HCT116 (cell line): ENCODE measurements at regions not wholly inside any gene's neighbourhood (a gene's known extent, or its start where the extent isn't known, plus 50 kb on each side); places are given as distances from the start of the nearest gene placed in this dataset.

Source experiments
- ATAC-seq: fragments of 200-7000 bp; cut with Tn5 transposase; 2 replicates; pipeline ENCODE4 v1.9.1; 2020; ENCODE audit warnings: mild to moderate bottlenecking, moderate library complexity
- BruUV-seq: library from RNA; stranded (reverse); fragments of 400-500 nt; replicated peaks from 2 replicates; lab custom pipeline; 2021; lab: Mats Ljungman, UMichigan
- CTCF ChIA-PET: fragments of 300-600 bp; sonication (Branson Sonifier 250); formaldehyde crosslinking; loops from one replicate; lab custom pipeline; 2021; ENCODE audit warnings: antibody characterized with exemption; lab: Charles Lee
- POLR2A ChIA-PET: fragments of 300-600, 350-600 bp; sonication (Branson Sonifier 250); formaldehyde crosslinking; loops from one replicate; lab custom pipeline; 2021; ENCODE audit warnings: antibody characterized with exemption; lab: Charles Lee
- RAD21 ChIA-PET, 2 experiments: fragments of 300-600 bp; sonication (Branson Sonifier 250); formaldehyde crosslinking; loops; one replicate each; lab custom pipeline; 2023; ENCODE audit warnings: low total read pairs in 2 of 2; ENCODE audit not compliant: uncharacterized antibody in 2 of 2, unreplicated experiment in 2 of 2, low non-redundant PET in 1 of 2; lab: Charles Lee
- DNase-seq: peaks from one replicate; pipeline ENCODE4 v3.0.0-alpha.2; 2010; ENCODE audit warnings: low read depth, low spot score
- H2AFZ ChIP-seq: fragments of 200-600 bp; shearing (Covaris generic), sonication (generic); 2 replicates; pipeline ENCODE4 v1.6.1; 2017; ENCODE audit warnings: low read depth, mixed run types, mixed read lengths, antibody characterized with exemption, low read length; ENCODE audit not compliant: poor library complexity, severe bottlenecking
- H3K27ac ChIP-seq: 2 replicates; pipeline ENCODE4 v1.5.1; 2012; ENCODE audit warnings: low read depth, low read length
- H3K27me3 ChIP-seq: fragments of 200-600 bp; sonication (generic); 2 replicates; pipeline ENCODE4 v1.6.1; 2016; ENCODE audit warnings: mixed run types, low read length, mixed read lengths; ENCODE audit not compliant: insufficient read depth
- H3K36me3 ChIP-seq, 2 experiments: fragments of 200-500 bp in 1 of 2; fragments of 200-600 bp in 1 of 2; sonication (Bioruptor generic) in 1 of 2; sonication (generic) in 1 of 2; 2 replicates each; pipeline versions ENCODE4 v1.5.1 to v1.6.1; 2014 to 2016; ENCODE audit warnings: low read length in 2 of 2, inconsistent platforms in 1 of 2, mixed read lengths in 1 of 2, mixed run types in 1 of 2; ENCODE audit not compliant: insufficient read depth in 2 of 2, control insufficient read depth in 1 of 2
- H3K4me1 ChIP-seq, 2 experiments: fragments of 200-600 bp in 1 of 2; sonication (generic) in 1 of 2; 2 replicates each; pipeline versions ENCODE4 v1.5.1 to v1.6.1; 2012 to 2017; ENCODE audit warnings: low read length in 2 of 2, inconsistent platforms in 1 of 2, mild to moderate bottlenecking in 1 of 2, mixed read lengths in 1 of 2, mixed run types in 1 of 2, moderate library complexity in 1 of 2; ENCODE audit not compliant: insufficient read depth in 2 of 2, control insufficient read depth in 1 of 2
- H3K4me2 ChIP-seq: fragments of 200-600 bp; sonication (generic); 2 replicates; pipeline ENCODE4 v1.6.1; 2017; ENCODE audit warnings: mixed run types, low read length, mixed read lengths
- H3K4me3 ChIP-seq, 2 experiments: fragments of 200-600 bp in 1 of 2; sonication (generic) in 1 of 2; replicated peaks in 1 of 2; 2 replicates each; pipeline ENCODE4 v1.5.1; 2011 to 2016; ENCODE audit warnings: low read length in 2 of 2, control low read depth in 1 of 2, low read depth in 1 of 2, mild to moderate bottlenecking in 1 of 2, mixed read lengths in 1 of 2, mixed run types in 1 of 2
- H3K79me2 ChIP-seq: fragments of 200-600 bp; sonication (generic); 2 replicates; pipeline ENCODE4 v1.6.1; 2017; ENCODE audit warnings: mild to moderate bottlenecking, mixed run types, low read length, moderate library complexity, mixed read lengths; ENCODE audit not compliant: insufficient read depth
- H3K9ac ChIP-seq: fragments of 200-600 bp; sonication (generic); 2 replicates; pipeline ENCODE4 v1.6.1; 2016; ENCODE audit warnings: low read length, mixed read lengths
- H3K9me2 ChIP-seq: fragments of 200-600 bp; sonication (generic), shearing (Covaris generic); 2 replicates; pipeline ENCODE4 v1.6.1; 2017; ENCODE audit warnings: mixed run types, mild to moderate bottlenecking, moderate library complexity; ENCODE audit not compliant: insufficient read depth
- H3K9me3 ChIP-seq, 2 experiments: fragments of 200-500 bp in 1 of 2; fragments of 200-600 bp in 1 of 2; sonication (Bioruptor generic) in 1 of 2; sonication (generic) in 1 of 2; 2 replicates each; pipeline ENCODE4 v1.6.1; 2014 to 2017; ENCODE audit warnings: low read length in 2 of 2, mixed read lengths in 2 of 2, inconsistent platforms in 1 of 2, low read depth in 1 of 2, mild to moderate bottlenecking in 1 of 2, mixed run types in 1 of 2, moderate library complexity in 1 of 2; ENCODE audit not compliant: control insufficient read depth in 1 of 2, insufficient read depth in 1 of 2
- H4K20me1 ChIP-seq: fragments of 200-600 bp; sonication (generic), shearing (Covaris generic); 2 replicates; pipeline ENCODE4 v1.6.1; 2017; ENCODE audit warnings: mixed run types, mild to moderate bottlenecking, moderate library complexity; ENCODE audit not compliant: insufficient read depth
- CEBPB ChIP-seq: IDR thresholded peaks from 2 replicates; pipeline ENCODE4 v1.6.1; 2012; ENCODE audit warnings: low read depth
- EGR1 ChIP-seq: IDR thresholded peaks from 2 replicates; pipeline ENCODE4 v1.6.1; 2012; ENCODE audit warnings: low read depth
- ELF1 ChIP-seq: IDR thresholded peaks from 2 replicates; pipeline ENCODE4 v1.6.1; 2012; ENCODE audit warnings: low read depth, borderline replicate concordance
- EZH2phosphoT487 ChIP-seq: fragments of 200-600 bp; IDR thresholded peaks from 2 replicates; pipeline ENCODE4 v1.6.1; 2018; ENCODE audit warnings: antibody characterized with exemption, borderline replicate concordance
- RAD21 ChIP-seq: IDR thresholded peaks from 2 replicates; pipeline ENCODE4 v1.6.1; 2012; ENCODE audit warnings: low read depth, mild to moderate bottlenecking
- SIN3A ChIP-seq: IDR thresholded peaks from 2 replicates; pipeline ENCODE4 v1.6.1; 2012; ENCODE audit warnings: low read depth
- SP1 ChIP-seq: IDR thresholded peaks from 2 replicates; pipeline ENCODE4 v1.6.1; 2012; ENCODE audit warnings: low read depth
- TCF7L2 ChIP-seq: IDR thresholded peaks from 2 replicates; pipeline ENCODE4 v1.7.0; 2011; ENCODE audit warnings: borderline replicate concordance, inconsistent platforms; ENCODE audit not compliant: insufficient read depth, insufficient read length; ENCODE audit errors: extremely low read depth
- YY1 ChIP-seq: IDR thresholded peaks from 2 replicates; pipeline ENCODE4 v1.6.1; 2011; ENCODE audit warnings: low read length, low read depth, moderate library complexity, mild to moderate bottlenecking; ENCODE audit not compliant: insufficient replicate concordance; ENCODE audit errors: extremely low read depth
- ZFX ChIP-seq: fragments of 450-650 bp; IDR thresholded peaks from 2 replicates; pipeline ENCODE4 v1.6.1; 2017
- ZNF274 ChIP-seq: fragments of 200-500 bp; sonication (Bioruptor generic); IDR thresholded peaks from 2 replicates; pipeline ENCODE4 v1.6.1; 2014; ENCODE audit warnings: mild to moderate bottlenecking, low read depth, low read length, inconsistent platforms
- intact Hi-C: fragments of 100-400 bp; cut with micrococcal nuclease; formaldehyde crosslinking; loops from 2 replicates; pipeline ENCODE4 v1.10.0; 2022
- TF ChIP-seq, protein P1 (sequence below): IDR thresholded peaks from 2 replicates; pipeline ENCODE4 v1.6.1; 2011; ENCODE audit warnings: mild to moderate bottlenecking, low read length, moderate library complexity; ENCODE audit not compliant: insufficient replicate concordance; ENCODE audit errors: extremely low read depth
- TF ChIP-seq, protein P2 (sequence below), 3 experiments: fragments of 200-600 bp in 1 of 3; sonication (generic) in 1 of 3; IDR thresholded peaks in 2 of 3; conservative IDR thresholded peaks in 1 of 3; 2 replicates each; pipeline ENCODE4 v1.5.1; 2012 to 2017; ENCODE audit warnings: low read depth in 2 of 3, low read length in 2 of 3, antibody characterized with exemption in 1 of 3, borderline replicate concordance in 1 of 3, control low read depth in 1 of 3, mild to moderate bottlenecking in 1 of 3, mixed read lengths in 1 of 3, mixed run types in 1 of 3, moderate library complexity in 1 of 3; ENCODE audit not compliant: insufficient read depth in 1 of 3
- TF ChIP-seq, protein P3 (sequence below): IDR thresholded peaks from 2 replicates; pipeline ENCODE4 v1.6.1; 2012

DNA sequence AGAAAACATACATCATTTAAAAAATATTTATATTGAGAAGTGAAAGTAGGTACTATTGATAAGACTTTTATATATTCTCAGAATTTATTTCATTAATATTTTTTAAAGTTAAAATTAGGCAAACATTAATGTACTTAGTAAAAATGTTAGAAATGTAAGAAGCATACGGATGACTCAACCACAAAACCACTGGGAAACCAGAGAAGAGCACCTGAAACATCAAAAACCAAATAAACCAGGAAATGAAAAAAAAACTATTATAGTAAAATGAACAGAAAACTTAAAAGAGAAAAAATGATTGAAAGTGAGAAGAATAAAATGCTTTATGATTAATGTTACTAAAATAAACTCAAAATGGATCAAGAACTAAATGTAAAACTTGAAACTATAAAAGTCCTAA is 233.2 kb upstream of the DAB2 start:
- CTCF ChIA-PET = no interaction called here
- TF ChIP-seq ZFX = no peak
- TF ChIP-seq EGR1 = no peak
- no peak for TF ChIP-seq SIN3A
- TF ChIP-seq, protein P1, sequence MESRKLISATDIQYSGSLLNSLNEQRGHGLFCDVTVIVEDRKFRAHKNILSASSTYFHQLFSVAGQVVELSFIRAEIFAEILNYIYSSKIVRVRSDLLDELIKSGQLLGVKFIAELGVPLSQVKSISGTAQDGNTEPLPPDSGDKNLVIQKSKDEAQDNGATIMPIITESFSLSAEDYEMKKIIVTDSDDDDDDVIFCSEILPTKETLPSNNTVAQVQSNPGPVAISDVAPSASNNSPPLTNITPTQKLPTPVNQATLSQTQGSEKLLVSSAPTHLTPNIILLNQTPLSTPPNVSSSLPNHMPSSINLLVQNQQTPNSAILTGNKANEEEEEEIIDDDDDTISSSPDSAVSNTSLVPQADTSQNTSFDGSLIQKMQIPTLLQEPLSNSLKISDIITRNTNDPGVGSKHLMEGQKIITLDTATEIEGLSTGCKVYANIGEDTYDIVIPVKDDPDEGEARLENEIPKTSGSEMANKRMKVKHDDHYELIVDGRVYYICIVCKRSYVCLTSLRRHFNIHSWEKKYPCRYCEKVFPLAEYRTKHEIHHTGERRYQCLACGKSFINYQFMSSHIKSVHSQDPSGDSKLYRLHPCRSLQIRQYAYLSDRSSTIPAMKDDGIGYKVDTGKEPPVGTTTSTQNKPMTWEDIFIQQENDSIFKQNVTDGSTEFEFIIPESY = no peak

DNA sequence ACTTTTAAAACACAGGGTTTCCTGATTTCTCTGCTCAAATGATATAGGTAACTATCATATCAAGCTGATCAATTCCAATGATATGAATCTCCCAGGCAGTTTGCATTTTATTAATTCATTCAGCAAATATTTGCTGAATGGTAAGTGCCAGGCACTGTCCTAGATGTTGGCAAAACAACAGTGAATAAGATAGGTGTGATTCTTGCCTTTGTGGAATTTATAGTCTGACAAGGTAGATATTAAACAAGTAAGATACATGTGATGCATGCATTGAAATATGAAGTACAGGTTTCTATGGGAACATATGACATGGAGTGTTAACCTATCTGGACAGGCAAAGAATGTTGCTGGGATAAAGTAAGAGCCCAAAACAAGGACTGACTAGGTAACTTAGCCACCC is 231.8 kb upstream of the DAB2 start:
- Histone ChIP-seq H2AFZ (no peak overlapping the region), H4K20me1 (no peaks in the 10 kb centered on the region), H3K9me2 (no peaks in the 10 kb centered on the region), H3K36me3 (no peaks in the 10 kb centered on the region), H3K9me3 (no peaks in the 10 kb centered on the region), H3K27me3 (no peaks in the 10 kb centered on the region), H3K79me2 (no peaks in the 10 kb centered on the region), H3K4me3 (no peak overlapping the region), H3K27ac (no peak overlapping the region), H3K9ac (no peak overlapping the region), H3K4me1 (no peaks in the 10 kb centered on the region), H3K4me2 (no peak overlapping the region)
- RAD21 ChIA-PET = no interaction called here
- no TSS peak for BruUV-seq
- POLR2A ChIA-PET = no interaction called here
- ATAC-seq = no peak
- intact Hi-C loops = no loop called here
- CTCF ChIA-PET = no interaction called here
- DNase-seq = no peak
- TF ChIP-seq, protein P1 = no peak
- TF ChIP-seq TCF7L2 (no peak), CEBPB (no peak), ELF1 (no peak), ZNF274 (no peak), RAD21 (no peak), SP1 (no peak), YY1 (no peak), EZH2phosphoT487 (no peak)
- TF ChIP-seq, protein P2, sequence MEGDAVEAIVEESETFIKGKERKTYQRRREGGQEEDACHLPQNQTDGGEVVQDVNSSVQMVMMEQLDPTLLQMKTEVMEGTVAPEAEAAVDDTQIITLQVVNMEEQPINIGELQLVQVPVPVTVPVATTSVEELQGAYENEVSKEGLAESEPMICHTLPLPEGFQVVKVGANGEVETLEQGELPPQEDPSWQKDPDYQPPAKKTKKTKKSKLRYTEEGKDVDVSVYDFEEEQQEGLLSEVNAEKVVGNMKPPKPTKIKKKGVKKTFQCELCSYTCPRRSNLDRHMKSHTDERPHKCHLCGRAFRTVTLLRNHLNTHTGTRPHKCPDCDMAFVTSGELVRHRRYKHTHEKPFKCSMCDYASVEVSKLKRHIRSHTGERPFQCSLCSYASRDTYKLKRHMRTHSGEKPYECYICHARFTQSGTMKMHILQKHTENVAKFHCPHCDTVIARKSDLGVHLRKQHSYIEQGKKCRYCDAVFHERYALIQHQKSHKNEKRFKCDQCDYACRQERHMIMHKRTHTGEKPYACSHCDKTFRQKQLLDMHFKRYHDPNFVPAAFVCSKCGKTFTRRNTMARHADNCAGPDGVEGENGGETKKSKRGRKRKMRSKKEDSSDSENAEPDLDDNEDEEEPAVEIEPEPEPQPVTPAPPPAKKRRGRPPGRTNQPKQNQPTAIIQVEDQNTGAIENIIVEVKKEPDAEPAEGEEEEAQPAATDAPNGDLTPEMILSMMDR (IDR thresholded peaks at IDR 0.05 in 2 of 3, conservative IDR thresholded peaks at IDR 0.05 in 1 of 3; ENCODE audit: borderline replicate concordance in 1 of 3, insufficient read depth in 1 of 3, low read depth in 2 of 3, low read length in 2 of 3) = no peak
- TF ChIP-seq, protein P3, sequence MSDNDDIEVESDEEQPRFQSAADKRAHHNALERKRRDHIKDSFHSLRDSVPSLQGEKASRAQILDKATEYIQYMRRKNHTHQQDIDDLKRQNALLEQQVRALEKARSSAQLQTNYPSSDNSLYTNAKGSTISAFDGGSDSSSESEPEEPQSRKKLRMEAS = no peak

More for the DNA sequence above, 233.2 kb upstream of the DAB2 start:
- DNase-seq (no peak), ATAC-seq (no peak)
- Histone ChIP-seq H3K9me2 (no peaks in the 10 kb centered on the region), H3K27ac (no peak overlapping the region), H2AFZ (no peak overlapping the region), H3K79me2 (no peaks in the 10 kb centered on the region), H3K36me3 (no peaks in the 10 kb centered on the region), H3K9ac (no peak overlapping the region), H4K20me1 (no peaks in the 10 kb centered on the region), H3K4me2 (no peak overlapping the region), H3K27me3 (no peaks in the 10 kb centered on the region), H3K9me3 (no peaks in the 10 kb centered on the region), H3K4me1 (no peaks in the 10 kb centered on the region), H3K4me3 (no peak overlapping the region)
- ChIA-PET POLR2A (no interaction called here), RAD21 (no interaction called here)
- intact Hi-C loops = no loop called here
- no TSS peak for BruUV-seq
